ENCODE measurements at regions not wholly inside any gene's neighbourhood (a gene's known extent, or its start where the extent isn't known, plus 50 kb on each side); places are given as distances from the start of the nearest gene placed in this dataset.
"Not testable (repeated sequence)": the region's sequence is repeated elsewhere in the genome, so short reads cannot be mapped to it uniquely, and the experiment has no call there.

- no peak for DNase-seq
Observed at GRCh38 chr9:81424431-81424830, 264.9 kb downstream of the TLE1 start.

GRCh38 chr9:81423589-81424326 lies 265.6 kb downstream of the TLE1 start:
- no peak for DNase-seq

DNA sequence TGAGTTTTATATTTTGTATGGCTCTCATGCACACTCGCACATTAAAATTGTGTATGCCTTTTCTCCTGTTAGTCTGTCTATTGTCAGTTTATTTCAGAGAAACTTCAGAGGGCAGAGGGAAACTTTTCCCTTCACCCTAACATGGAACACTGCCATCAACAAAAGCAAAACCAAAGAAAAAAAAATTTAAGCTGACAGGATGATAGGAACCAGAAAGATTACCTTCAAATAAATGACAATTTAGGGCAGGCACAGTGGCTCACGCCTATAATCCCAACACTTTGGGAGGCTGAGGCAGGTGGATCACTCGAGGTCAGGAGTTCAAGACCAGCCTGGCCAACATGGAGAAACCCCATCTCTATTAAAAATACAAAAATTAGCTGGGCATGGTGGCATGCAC lies 268.3 kb downstream of the TLE1 start:
- not testable (repeated sequence) for DNase-seq

DNA sequence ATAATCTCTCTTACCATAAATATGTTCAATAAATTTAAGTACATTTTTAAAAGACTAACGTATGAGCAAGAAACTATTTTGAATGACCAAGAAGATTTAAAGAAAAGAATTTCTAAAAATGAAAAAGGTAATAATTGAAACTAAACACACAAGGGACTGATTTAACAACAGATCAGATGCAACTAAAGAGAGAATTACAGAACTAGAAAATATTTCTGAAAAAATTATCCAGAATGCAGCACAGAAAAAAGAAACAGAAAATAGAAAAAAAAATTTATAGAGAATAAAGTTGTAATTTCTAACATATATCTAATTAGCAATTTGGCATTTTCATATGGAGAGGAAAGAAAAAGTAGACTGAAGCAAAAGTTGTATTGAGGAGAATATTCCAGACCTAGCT lies 269.3 kb downstream of the TLE1 start:
- DNase-seq: no peak

DNA sequence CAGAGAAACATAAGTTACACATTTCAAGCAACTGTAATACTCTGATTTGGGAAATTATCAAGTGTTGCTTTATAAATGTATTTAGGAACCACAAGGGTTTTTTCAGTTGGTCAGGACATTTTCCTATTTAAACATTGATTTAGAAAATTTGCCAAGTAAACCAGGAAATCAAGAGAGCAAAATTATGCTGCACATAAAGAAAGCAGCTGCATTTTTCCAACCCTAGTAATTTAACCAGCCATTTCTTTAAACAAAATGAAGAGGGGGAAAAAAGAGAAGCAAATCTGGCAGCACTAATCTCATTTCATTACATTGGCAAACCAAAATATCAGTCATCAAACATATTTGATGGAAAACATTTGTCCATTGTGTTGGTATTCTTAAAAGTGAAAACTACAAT lies 271.4 kb downstream of the TLE1 start:
- no peak for DNase-seq

- DNase-seq: no peak
Observed at GRCh38 chr9:81417299-81417675, 272.1 kb downstream of the TLE1 start.

GRCh38 chr9:81416476-81417298 lies 272.7 kb downstream of the TLE1 start:
- no peak for DNase-seq

DNA sequence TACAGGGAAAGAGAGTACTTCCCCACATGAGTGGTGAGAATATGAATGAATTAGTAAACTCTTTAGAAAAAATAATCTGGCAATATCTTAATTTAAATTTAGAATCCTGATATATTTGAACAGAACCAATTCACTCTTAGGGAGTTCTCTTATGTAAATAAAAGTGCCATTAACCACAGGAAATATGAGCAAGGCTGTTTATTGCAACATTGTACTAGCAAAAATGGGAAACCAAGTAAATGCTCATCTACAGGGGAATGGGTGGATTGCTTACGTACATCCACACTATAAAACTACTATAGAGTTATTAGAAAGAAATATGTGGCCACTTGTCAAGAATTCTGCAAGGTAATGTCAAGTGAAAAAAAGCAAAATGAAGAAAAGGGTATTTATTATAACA lies 274.5 kb downstream of the TLE1 start:
- DNase-seq: no peak

GRCh38 chr9:81411961-81412360 lies 277.4 kb downstream of the TLE1 start:
- no peak for DNase-seq

DNA sequence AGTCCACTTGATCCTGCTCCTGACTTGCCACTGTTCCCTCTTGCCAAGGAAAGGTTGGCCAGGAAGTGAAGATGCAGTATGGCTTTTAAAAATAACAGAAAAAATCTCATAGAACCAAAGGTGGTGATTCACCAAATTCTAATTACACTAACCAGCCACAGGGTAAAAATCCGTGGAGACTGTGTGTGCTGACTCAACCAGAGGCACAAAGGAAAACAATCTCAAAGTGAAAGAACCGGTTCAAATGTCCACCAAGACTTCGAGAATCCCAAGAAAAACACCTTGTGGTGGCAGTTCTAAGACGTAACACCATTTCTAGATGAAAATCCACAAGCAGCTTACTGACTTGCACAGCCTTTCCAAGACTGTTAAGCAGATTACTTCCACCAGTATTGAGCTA lies 279.1 kb downstream of the TLE1 start:
- no peak for DNase-seq

- no peak for DNase-seq
Observed at GRCh38 chr9:81408951-81409350, 280.4 kb downstream of the TLE1 start.

GRCh38 chr9:81404931-81405598 lies 284.3 kb downstream of the TLE1 start:
- no peak for DNase-seq

GRCh38 chr9:81397481-81398381 lies 291.6 kb downstream of the TLE1 start:
- no peak for DNase-seq

GRCh38 chr9:81396528-81396927 lies 292.8 kb downstream of the TLE1 start:
- DNase-seq: no peak

DNA sequence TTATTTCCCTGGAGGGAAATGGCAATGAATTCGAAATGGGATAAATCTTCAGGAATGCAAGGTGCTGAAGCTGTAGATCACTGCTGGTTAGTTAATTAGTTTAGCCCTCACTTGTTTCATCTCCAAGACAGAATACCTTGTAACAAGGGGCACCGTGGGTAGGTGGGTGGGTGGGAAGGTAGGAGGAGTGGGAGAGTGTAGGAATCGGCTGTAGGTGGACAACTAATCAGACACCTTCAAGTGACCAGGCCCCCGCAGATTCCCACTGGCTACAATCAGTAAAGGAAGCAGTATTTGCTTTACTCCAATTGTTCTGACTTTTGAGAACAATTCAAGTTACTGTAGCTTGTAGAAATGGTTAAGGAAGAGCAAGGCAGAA lies 293.7 kb downstream of the TLE1 start:
- no peak for DNase-seq

DNA sequence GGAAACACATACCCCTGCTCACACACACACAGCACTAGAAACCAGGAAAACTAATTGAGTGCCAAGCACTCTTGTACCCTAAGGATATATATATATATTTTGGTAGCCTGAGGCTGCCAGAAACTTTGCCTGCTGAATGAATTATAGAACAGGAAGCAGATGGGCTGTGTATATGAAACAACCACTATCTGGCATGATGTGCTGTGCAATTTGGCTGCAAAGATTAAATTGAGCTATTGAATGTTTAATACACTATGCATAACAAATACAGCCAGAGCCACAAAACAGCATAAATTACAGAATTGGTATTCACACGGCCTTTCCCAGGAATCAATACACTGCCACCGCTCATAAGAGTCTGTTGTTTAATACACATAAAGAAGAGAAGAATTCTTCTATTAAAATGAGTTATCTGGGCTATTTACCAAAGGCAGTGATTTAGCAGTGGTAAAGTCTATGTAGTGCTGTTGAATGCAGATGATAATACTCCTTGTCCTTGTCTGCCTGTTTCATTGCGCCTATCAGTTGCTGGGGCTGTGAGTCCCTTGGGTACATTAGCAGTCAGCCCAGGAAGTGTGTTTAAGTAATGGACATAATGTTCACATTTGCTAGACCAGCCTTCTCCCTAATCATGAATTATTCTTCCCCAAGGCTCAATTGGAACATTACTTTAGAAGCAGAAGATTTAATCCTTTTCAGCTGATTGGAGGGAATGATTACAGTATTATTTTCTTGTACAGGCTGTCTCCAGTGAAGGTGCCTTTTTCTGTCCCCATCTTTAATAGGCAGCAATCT lies 294.3 kb downstream of the TLE1 start:
- no peak for DNase-seq

GRCh38 chr9:81393985-81394811 lies 295.1 kb downstream of the TLE1 start:
- DNase-seq: no peak

DNA sequence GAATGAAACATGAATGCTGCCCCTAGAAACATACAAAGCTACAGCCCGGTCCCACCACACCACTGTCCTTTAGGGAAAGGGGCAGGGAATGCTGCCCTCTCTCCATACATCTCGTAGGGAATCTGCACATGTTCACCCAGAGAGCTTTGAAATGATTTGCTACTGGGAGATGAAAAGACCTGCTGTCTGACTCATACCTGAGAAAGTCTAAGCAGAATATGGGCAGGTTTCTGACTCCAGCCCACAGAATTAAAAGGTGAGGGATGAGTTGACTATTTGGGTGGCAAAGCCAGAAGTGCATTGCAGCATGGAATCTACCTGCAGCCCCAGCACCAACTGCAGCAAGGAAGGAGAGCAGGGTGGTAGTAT lies 297.9 kb downstream of the TLE1 start:
- no peak for DNase-seq

GRCh38 chr9:81390792-81391456 lies 298.4 kb downstream of the TLE1 start:
- no peak for DNase-seq

- no peak for DNase-seq
Observed at GRCh38 chr9:81389569-81389993, 299.8 kb downstream of the TLE1 start.

DNA sequence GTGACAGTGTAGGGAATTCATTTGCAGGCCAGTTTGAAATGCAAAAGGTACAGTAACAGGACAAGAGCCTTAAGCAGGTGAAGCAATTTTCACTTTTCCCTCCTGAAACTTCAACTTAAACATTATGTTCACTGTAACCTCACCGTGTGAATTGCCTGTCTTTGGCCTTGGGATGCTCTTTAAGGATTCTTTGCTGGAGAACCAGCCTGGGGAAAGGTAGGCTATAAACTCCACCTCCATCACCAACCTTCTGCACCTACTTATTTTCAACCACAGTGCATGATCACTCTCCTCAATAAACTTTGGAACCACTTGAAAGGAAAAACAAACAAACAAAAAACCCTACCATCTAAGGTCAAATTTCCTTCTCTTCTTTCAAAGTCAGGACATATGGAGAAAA lies 300.5 kb downstream of the TLE1 start:
- DNase-seq: no peak
